Stimulated activated CD8-positive, alpha-beta memory T cell treated with anti-CD3 and anti-CD28 coated beads, Interleukin-12 subunit alpha, Interleukin-12 subunit beta, amount 100 ng/mL, for 24 hours (primary cell): ENCODE measurements at regions not wholly inside any gene's neighbourhood (a gene's known extent, or its start where the extent isn't known, plus 50 kb on each side); places are given as distances from the start of the nearest gene placed in this dataset.

Experiments
- DNase-seq: peaks from one replicate; pipeline ENCODE4 v3.0.0-alpha.2; 2020; ENCODE audit errors: extremely low read depth

GRCh38 chr13:85469320-85469719, 329.9 kb downstream of the SLITRK6 start:
- DNase-seq = no peak

- no peak for DNase-seq
These were observed 336.3 kb downstream of the SLITRK6 start for GRCh38 chr13:85462792-85463425.

- no peak for DNase-seq
These were observed 337.6 kb downstream of the SLITRK6 start for GRCh38 chr13:85461621-85462020.

DNA sequence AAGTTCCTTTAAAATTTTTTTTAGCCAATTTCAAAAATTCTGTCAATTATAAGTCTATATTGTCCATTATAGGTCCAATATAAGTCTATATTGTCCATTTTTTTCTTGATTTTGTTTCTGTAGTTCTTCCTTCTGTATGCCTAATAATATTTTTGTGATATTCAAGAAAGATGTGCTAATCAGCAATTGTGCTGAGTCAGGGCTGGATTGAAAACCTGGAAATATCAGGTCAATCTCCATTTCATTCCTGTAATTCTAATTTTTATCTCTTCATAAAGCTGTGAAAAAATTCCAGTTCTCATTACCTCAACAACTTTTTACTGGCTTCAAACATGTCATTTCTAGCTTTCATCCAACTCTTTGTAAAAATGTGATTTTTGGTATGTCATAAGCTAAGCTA, 353.7 kb downstream of the SLITRK6 start:
- DNase-seq = no peak

- DNase-seq = no peak
These were observed 357.2 kb downstream of the SLITRK6 start for GRCh38 chr13:85441975-85442374.

- DNase-seq = no peak
These were observed 357.9 kb downstream of the SLITRK6 start for GRCh38 chr13:85441364-85441763.

- DNase-seq = no peak
These were observed 363.2 kb downstream of the SLITRK6 start for GRCh38 chr13:85436029-85436428.

GRCh38 chr13:85434927-85435326, 364.3 kb downstream of the SLITRK6 start:
- no peak for DNase-seq

DNA sequence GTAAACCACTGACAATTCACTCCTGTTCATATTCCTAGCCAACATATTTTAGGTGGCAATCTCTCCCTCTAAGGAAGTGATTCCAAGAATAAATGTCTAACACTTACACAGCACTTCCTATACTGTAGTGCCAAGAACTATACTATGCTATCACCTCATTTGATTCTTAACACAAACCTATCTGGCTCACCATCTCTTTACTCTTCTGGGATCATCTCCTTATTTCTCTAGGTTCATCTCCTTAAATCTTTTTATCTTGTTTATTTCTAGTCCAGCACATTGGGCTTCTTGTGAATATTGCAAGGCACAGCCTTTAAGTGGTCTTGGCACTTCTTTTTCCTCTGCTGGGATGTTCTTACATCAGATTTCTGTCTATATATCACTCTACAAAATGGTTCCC, 366.3 kb downstream of the SLITRK6 start:
- no peak for DNase-seq

DNA sequence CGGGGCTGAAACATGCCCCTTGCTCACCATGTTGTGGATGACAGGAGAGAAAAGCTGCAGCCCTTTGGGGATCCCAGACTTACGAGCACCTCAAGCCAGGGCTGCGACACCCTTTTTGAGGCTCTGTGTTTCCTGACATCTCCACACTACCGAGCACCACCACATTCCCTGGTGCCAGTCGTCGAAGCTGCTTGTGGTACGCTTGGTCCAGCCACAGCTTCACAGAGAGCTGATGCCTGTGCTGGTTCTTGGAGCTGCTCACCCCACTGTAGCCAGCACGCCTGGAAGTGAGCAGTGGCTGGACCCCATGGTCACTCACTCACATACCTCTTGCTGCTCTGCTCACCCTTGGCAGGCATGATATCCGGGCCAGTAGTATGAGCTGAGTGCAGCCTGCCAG, 367.5 kb downstream of the SLITRK6 start:
- no peak for DNase-seq

DNA sequence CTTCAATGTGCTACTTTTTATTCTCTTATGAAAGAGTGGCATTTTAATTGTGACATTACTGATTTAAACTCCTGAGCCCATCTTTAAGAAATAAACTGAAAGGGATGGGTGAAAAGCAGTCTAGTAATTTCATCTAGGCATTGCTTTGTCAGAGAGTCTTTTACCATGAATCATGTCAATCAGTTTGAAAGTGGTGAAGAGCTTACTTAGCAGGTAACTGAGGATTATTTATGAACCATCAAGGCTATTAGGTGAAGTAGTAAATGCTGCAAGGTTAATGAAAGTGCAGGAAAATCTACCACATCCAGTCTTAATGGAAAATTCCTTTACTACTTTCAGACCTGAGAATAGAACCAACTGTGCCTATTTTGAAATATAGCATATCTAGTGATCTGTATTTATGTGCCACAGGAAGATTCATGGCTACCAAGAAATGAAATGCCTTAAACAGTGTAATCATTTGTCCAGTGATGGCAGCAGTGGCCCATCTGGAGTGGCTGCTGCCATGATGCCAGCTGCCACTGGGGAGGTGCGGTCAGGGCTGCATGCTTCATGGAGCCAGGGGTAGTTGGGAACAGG, 368.9 kb downstream of the SLITRK6 start:
- no peak for DNase-seq

DNA sequence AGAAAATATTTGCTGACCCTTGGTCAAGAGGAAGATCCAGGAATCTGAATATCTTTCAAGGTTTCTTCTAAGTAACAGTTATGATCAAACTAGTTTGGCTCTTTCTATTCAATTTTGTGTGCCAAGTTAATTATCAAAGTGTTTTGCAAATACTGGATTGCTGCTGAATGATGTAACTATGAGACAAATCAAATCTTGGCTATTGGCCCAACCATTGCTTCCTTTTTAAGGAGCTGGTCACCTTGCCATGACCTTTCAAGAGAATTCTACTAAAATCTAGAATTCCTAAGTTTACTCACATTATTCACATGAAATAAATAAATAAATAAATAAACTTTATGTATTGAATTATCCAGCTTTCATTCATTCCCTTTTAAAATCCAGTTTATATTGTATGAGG, 371.8 kb downstream of the SLITRK6 start:
- DNase-seq = no peak

DNA sequence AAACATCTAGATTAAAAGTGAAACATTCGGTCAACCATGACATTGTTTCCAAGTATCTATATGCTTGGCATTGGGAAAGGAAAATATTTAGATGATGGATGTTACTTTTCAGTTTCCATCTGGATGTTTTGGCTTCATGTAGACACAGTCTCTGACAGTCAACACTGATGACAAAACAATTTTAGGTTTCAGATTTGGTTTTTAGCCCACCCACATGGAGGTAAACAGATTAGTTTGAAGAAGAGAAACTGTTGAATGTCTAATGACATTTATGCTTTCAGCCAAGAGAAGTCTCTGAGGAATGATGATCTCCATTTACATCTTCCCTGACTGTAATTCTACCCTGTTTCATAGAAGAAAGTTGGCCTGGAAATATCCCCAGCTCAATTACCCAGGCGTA, 379.1 kb downstream of the SLITRK6 start:
- no peak for DNase-seq

- no peak for DNase-seq
These were observed 379.6 kb downstream of the SLITRK6 start for GRCh38 chr13:85419611-85420010.

DNA sequence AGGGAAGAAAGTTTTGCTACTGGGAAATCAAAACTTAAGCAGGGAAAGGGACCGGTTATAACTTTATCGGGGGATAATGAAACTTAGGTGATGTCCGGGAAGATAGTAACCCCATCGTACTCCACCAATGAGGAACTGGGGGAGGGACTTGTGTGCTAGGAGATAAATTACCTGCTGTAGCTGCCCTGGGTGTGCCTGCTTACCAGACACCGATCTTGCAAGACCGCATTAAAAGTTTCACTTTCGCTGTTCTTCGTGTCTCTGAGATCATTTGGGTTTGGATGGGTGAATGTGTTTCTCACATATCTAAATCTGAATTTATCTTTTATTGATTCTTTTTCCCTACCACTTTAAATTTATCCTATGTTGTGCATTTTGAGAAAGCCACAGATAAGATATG, 381.4 kb downstream of the SLITRK6 start:
- no peak for DNase-seq

DNA sequence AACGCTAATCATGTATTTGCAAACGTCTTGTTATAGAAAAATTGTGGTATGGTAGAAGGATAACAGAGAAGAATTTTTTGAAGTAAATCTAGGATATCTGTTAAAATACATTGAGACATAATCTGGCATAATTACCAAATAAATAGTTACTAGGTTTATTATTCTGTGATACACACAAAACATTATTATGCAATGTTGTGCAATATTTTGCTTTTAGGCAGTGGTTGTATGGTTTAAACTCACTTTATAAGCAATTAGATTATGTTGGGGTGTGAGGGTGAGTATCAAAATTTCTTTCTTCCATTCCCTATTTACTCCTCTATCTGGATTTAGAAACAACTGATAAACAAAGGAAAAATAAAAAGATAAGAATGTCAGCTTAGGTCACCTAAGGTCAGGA, 385.6 kb downstream of the SLITRK6 start:
- DNase-seq = no peak

- no peak for DNase-seq
These were observed 386.8 kb downstream of the SLITRK6 start for GRCh38 chr13:85412448-85412847.

- DNase-seq = no peak
These were observed 387.6 kb downstream of the SLITRK6 start for GRCh38 chr13:85411591-85411990.

DNA sequence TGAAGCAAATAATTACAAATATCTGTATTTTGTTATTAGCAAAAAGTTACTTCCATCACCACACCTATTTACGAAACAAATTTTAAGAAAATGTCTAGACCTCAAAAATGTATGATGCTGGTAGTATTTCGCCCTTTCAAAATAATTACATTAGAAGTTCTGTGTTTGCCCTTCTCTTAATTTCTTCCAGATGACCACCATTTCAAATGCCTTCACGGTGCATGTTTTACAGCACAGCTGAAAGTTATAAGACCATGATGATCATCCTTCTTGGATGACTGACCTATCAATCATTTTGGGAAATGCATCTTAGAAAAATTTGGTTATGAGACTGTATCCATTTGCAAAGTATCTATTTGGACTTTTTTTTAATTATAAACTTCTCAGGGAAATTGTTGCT, 390.8 kb downstream of the SLITRK6 start:
- no peak for DNase-seq

DNA sequence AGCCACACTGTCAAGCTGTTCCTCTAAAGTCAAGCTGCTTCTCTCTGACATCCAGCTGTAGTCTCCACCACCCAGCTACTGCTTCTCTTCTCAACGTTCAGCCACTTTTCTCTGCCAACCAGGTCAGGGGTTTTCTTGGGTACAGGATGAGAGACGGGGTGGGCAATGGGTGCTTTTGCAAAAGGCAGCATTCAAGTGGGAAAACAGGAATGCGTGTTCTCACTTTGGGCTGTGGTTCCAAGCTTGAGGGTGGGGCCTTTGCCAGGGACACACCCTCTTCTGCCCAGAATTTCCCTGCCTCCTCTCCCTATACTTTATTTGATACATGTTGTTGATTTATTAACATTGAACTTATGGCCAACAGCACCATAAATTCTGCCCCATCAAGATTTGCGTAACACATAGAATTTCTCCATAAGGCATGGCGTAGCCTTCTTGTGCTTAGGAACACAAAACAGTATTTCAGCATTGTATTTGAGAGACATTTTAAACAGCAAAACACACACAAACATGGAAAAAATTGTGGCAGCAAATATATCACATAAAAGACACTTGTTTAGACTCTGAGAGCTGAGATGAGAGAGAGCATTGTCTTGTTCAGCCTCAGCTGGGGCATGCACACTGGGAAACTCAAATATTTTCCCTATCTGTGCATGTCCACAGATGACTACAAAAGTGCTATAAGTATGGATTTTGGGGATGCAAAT, 392.8 kb downstream of the SLITRK6 start:
- DNase-seq = no peak

DNA sequence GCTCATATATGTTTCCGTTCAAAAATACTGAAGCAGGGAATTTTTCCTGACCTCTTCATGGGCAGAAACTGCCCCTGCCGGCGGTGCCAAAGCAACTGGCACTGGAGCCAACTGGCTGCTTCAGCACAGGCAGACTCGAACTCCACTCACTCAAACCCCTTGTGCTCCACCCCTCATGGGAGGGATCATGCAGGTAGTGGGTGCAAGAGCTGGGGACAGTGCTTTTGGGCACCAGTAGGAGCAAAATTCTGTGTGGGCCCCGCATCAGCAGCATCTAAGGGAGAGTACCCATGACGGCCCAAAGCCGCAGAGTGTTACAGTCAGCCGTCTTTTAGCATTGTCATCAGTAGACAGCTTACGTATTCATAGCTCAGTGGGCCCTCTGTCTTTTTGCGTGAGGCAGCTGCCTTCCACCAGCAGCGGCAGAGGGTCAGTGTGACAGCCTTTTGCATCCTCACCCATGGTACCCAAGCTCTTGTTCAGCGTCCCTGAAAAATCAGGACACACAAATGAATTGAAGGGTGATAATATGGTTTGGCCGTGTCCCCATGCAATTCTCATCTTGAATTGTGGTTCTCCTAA, 393.8 kb downstream of the SLITRK6 start:
- DNase-seq = no peak

- DNase-seq = no peak
These were observed 412.8 kb downstream of the SLITRK6 start for GRCh38 chr13:85386424-85386823.

GRCh38 chr13:85383291-85383690, 415.9 kb downstream of the SLITRK6 start:
- no peak for DNase-seq
